Caco-2 (cell line): ENCODE measurements at regions not wholly inside any gene's neighbourhood (a gene's known extent, or its start where the extent isn't known, plus 50 kb on each side); places are given as distances from the start of the nearest gene placed in this dataset.

Experiments
- BruUV-seq: library from RNA; stranded (reverse); fragments of 400-500 nt; replicated peaks from 2 replicates; lab custom pipeline; 2021; lab: Mats Ljungman, UMichigan
- CTCF ChIA-PET: fragments of 300-600 bp; sonication (Branson Sonifier 250); formaldehyde crosslinking; loops from one replicate; lab custom pipeline; 2022; ENCODE audit warnings: antibody characterized with exemption; lab: Charles Lee
- POLR2A ChIA-PET: fragments of 300-600 bp; sonication (Branson Sonifier 250); formaldehyde crosslinking; loops from one replicate; lab custom pipeline; 2022; ENCODE audit warnings: antibody characterized with exemption; lab: Charles Lee
- DNase-seq, 2 experiments: peaks; one replicate each; pipeline versions ENCODE4 v3.0.0 to v3.0.0-alpha.2; 2020 to 2022
- H3K27me3 ChIP-seq: replicated peaks from 2 replicates; pipeline ENCODE4 v1.6.0; 2011; ENCODE audit warnings: low read length; ENCODE audit not compliant: control insufficient read depth, insufficient read depth
- H3K36me3 ChIP-seq: 2 replicates; pipeline ENCODE4 v1.5.1; 2011; ENCODE audit warnings: low read length; ENCODE audit not compliant: control insufficient read depth, insufficient read depth
- H3K4me1 ChIP-seq: fragments of 250-450 bp; sonication (Bioruptor Pico); 2 replicates; pipeline ENCODE4 v1.5.1; 2020; ENCODE audit warnings: mild to moderate bottlenecking
- H3K4me3 ChIP-seq: 2 replicates; pipeline ENCODE4 v1.5.1; 2011; ENCODE audit warnings: low read depth, mild to moderate bottlenecking, control low read depth, low read length
- H3K9me3 ChIP-seq: fragments of 250-450 bp; sonication (Bioruptor Pico); 2 replicates; pipeline ENCODE4 v1.5.1; 2020; ENCODE audit warnings: mild to moderate bottlenecking, moderate library complexity
- H3K27ac Mint-ChIP-seq: one replicate; pipeline ENCODE4 v1.8.0; 2022; ENCODE audit warnings: mixed read lengths; ENCODE audit not compliant: unreplicated experiment
- H3K27me3 Mint-ChIP-seq: one replicate; pipeline ENCODE4 v1.8.0; 2022; ENCODE audit warnings: mixed read lengths; ENCODE audit not compliant: insufficient read depth, unreplicated experiment
- H3K36me3 Mint-ChIP-seq: one replicate; pipeline ENCODE4 v1.8.0; 2022; ENCODE audit warnings: mild to moderate bottlenecking, mixed read lengths; ENCODE audit not compliant: insufficient read depth, unreplicated experiment
- H3K4me1 Mint-ChIP-seq: one replicate; pipeline ENCODE4 v1.8.0; 2022; ENCODE audit warnings: low read depth, mixed read lengths; ENCODE audit not compliant: unreplicated experiment
- H3K4me3 Mint-ChIP-seq: one replicate; pipeline ENCODE4 v1.8.0; 2022; ENCODE audit warnings: mild to moderate bottlenecking, moderate library complexity, mixed read lengths; ENCODE audit not compliant: unreplicated experiment
- H3K9me3 Mint-ChIP-seq: one replicate; pipeline ENCODE4 v1.8.0; 2022; ENCODE audit warnings: mixed read lengths; ENCODE audit not compliant: unreplicated experiment
- CTCF ChIP-seq, 2 experiments: fragments of 200-600 bp in 1 of 2; IDR thresholded peaks; 1 replicate in 1 of 2; 2 replicates in 1 of 2; pipeline versions ENCODE4 v1.5.1 to v1.8.0; 2011 to 2022; ENCODE audit warnings: antibody characterized with exemption in 1 of 2, control low read depth in 1 of 2, inconsistent platforms in 1 of 2, low read depth in 1 of 2, low read length in 1 of 2, mild to moderate bottlenecking in 1 of 2, moderate library complexity in 1 of 2; ENCODE audit not compliant: insufficient read depth in 1 of 2, severe bottlenecking in 1 of 2, unreplicated experiment in 1 of 2
- intact Hi-C: fragments of 100-400 bp; cut with micrococcal nuclease; formaldehyde crosslinking; loops from one replicate; pipeline ENCODE4 v1.10.0; 2022; ENCODE audit not compliant: unreplicated experiment

DNA sequence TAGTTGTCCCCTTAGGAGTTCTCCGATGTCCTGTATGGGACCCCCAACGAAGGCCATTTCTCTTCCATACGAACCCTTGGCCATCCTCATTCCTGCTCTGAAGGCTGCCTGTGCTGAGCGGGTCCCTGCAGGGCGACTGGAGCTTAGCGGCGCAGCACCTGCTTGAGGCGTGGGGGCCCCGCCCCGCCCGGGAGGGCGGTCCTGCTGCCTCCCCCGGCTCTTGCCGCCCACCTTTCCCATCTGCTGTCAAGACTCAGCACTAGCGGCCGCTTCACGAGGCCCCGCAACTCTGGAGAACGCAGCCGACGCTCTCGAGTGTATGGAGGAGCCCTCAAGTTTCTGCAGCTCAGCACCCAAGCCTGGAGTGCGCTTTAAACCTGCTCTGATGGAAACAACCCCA, 197.7 kb downstream of the TRIML1 start:
- no peaks in the 10 kb centered on the region for H3K27me3 Mint-ChIP-seq
- H3K36me3 Mint-ChIP-seq, result peaks cover 5% of the 10 kb centered on the region
- peaks cover 10% of the 10 kb centered on the region for H3K9me3 Mint-ChIP-seq
- intact Hi-C loops, result no loop called here
- no peak for TF ChIP-seq CTCF (IDR thresholded peaks at IDR 0.05; ENCODE audit: insufficient read depth in 1 of 2, low read depth in 1 of 2, low read length in 1 of 2, severe bottlenecking in 1 of 2, unreplicated experiment in 1 of 2)
- Histone ChIP-seq H3K27me3 (no peaks in the 10 kb centered on the region), H3K36me3 (no peaks in the 10 kb centered on the region), H3K9me3 (no peaks in the 10 kb centered on the region), H3K4me3 (no peak overlapping the region), H3K4me1 (peaks cover 4% of the 10 kb centered on the region; the same call in 1 of the 2 replicates)
- DNase-seq, result no peak
- BruUV-seq, result no TSS peak
- ChIA-PET POLR2A (no interaction called here), CTCF (no interaction called here)
- H3K27ac Mint-ChIP-seq, result peak overlapping the region; percentile 55
- H3K4me3 Mint-ChIP-seq, result no peak overlapping the region
- peaks cover 7% of the 10 kb centered on the region for H3K4me1 Mint-ChIP-seq

DNA sequence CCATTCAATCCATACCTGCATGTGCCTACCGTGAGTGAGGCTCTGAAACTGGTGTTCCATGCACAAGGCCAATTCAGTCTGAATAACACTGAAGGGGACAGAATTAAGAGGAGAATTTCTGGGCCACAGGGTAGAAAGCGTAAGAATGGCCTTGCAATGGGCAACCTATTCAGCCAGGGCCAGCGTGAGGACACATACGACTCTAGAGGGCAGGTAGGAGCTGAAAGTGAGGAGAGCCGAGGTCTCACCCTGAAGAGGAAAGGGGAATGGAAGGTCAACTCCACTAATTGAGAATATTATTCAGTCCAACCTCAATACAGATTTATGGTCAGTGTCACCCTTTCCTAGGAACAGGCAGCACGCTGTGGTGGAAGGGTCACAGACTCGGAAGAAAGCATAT, 202.2 kb downstream of the TRIML1 start:
- intact Hi-C loops, result no loop called here

DNA sequence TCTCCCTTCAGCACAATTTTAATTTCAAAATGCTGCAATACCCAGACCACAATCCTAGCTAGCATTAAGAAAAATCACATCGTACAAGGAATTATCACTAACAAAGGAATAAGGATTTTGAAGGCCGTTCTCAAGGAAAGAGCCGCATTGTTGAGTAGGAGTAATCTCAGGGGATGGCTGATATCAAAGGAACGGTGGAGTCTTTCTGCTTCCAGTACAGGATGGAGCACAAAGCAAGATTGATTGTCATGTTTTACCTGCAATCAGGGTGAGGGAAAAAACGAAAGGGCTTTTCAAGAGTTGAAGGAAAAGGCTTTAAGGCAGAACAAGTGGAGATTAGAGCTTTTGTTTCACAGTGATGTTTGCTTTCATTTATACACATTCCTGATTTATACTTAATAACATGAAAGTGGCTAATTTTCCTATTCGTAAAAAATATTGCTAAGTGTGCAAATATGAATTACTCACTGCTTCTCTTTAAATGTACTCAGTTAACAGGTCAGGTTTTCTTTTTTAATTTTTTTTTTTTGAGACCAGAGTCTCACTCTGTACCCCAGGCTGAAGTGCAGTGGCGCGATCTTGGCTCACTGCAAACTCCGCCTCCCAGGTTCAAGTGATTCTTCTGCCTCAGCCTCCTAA, 207.0 kb downstream of the TRIML1 start:
- no peak overlapping the region for H3K4me3 ChIP-seq
- no peaks in the 10 kb centered on the region for H3K36me3 Mint-ChIP-seq
- H3K27me3 Mint-ChIP-seq, result no peaks in the 10 kb centered on the region
- no peak overlapping the region for H3K4me3 Mint-ChIP-seq
- H3K27me3 ChIP-seq, result no peaks in the 10 kb centered on the region
- H3K4me1 ChIP-seq, result no peaks in the 10 kb centered on the region
- ChIA-PET CTCF (no interaction called here), POLR2A (no interaction called here)
- no peak for TF ChIP-seq CTCF (IDR thresholded peaks at IDR 0.05; ENCODE audit: insufficient read depth in 1 of 2, low read depth in 1 of 2, low read length in 1 of 2, severe bottlenecking in 1 of 2, unreplicated experiment in 1 of 2)
- no peaks in the 10 kb centered on the region for H3K36me3 ChIP-seq
- peaks cover 7% of the 10 kb centered on the region for H3K4me1 Mint-ChIP-seq
- BruUV-seq, result no TSS peak
- H3K27ac Mint-ChIP-seq, result no peak overlapping the region
- DNase-seq, result no peak
- intact Hi-C loops, result no loop called here
- no peaks in the 10 kb centered on the region for H3K9me3 ChIP-seq
- H3K9me3 Mint-ChIP-seq, result peaks cover 11% of the 10 kb centered on the region

More for the DNA sequence above, 202.2 kb downstream of the TRIML1 start:
- Histone ChIP-seq H3K4me1 (no peaks in the 10 kb centered on the region), H3K36me3 (no peaks in the 10 kb centered on the region), H3K4me3 (no peak overlapping the region), H3K9me3 (no peaks in the 10 kb centered on the region), H3K27me3 (no peaks in the 10 kb centered on the region)
- peaks cover 7% of the 10 kb centered on the region for H3K4me1 Mint-ChIP-seq
- no TSS peak for BruUV-seq
- no peak for DNase-seq
- no peaks in the 10 kb centered on the region for H3K27me3 Mint-ChIP-seq
- H3K4me3 Mint-ChIP-seq, result no peak overlapping the region
- H3K36me3 Mint-ChIP-seq, result no peaks in the 10 kb centered on the region
- CTCF ChIA-PET, result no interaction called here
- no peak for TF ChIP-seq CTCF (IDR thresholded peaks at IDR 0.05; ENCODE audit: insufficient read depth in 1 of 2, low read depth in 1 of 2, low read length in 1 of 2, severe bottlenecking in 1 of 2, unreplicated experiment in 1 of 2)
- H3K27ac Mint-ChIP-seq, result no peak overlapping the region
- H3K9me3 Mint-ChIP-seq, result peaks cover 21% of the 10 kb centered on the region
- POLR2A ChIA-PET, result no interaction called here
